ENCODE measurements at regions not wholly inside any gene's neighbourhood (a gene's known extent, or its start where the extent isn't known, plus 50 kb on each side); places are given as distances from the start of the nearest gene placed in this dataset.
A peak's percentile ranks its signal among the peaks of the same experiment; 100 is the strongest.

GRCh38 chr4:27472364-27472763, 611.7 kb downstream of the STIM2 start:
- H3K4me3 ChIP-seq (ENCODE audit: low read depth, low read length): no peak overlapping the region
- DNase-seq (ENCODE audit: low read depth): no peak
- no peak for TF ChIP-seq CTCF (IDR thresholded peaks at IDR 0.05; ENCODE audit: insufficient read depth, low read length)

- TF ChIP-seq CTCF (IDR thresholded peaks at IDR 0.05; ENCODE audit: insufficient read depth, low read length): no peak
- DNase-seq (ENCODE audit: low read depth): no peak
- H3K4me3 ChIP-seq (ENCODE audit: low read depth, low read length): no peak overlapping the region
Measured at GRCh38 chr4:27474691-27475090, 614.0 kb downstream of the STIM2 start.

GRCh38 chr4:27484216-27484615, 623.6 kb downstream of the STIM2 start:
- DNase-seq (ENCODE audit: low read depth): no peak
- H3K4me3 ChIP-seq (ENCODE audit: low read depth, low read length): no peak overlapping the region
- TF ChIP-seq CTCF (IDR thresholded peaks at IDR 0.05; ENCODE audit: insufficient read depth, low read length): no peak

- no peak for DNase-seq (ENCODE audit: low read depth)
- no peak for TF ChIP-seq CTCF (IDR thresholded peaks at IDR 0.05; ENCODE audit: insufficient read depth, low read length)
Measured at GRCh38 chr4:27490315-27490714, 629.7 kb downstream of the STIM2 start.

GRCh38 chr4:27490766-27491165, 630.1 kb downstream of the STIM2 start:
- no peak for TF ChIP-seq CTCF (IDR thresholded peaks at IDR 0.05; ENCODE audit: insufficient read depth, low read length)
- no peak overlapping the region for H3K4me3 ChIP-seq (ENCODE audit: low read depth, low read length)
- no peak for DNase-seq (ENCODE audit: low read depth)

More at GRCh38 chr4:27490315-27490714, 629.7 kb downstream of the STIM2 start:
- H3K4me3 ChIP-seq (ENCODE audit: low read depth, low read length): no peak overlapping the region

- no peak for TF ChIP-seq CTCF (IDR thresholded peaks at IDR 0.05; ENCODE audit: insufficient read depth, low read length)
- no peak overlapping the region for H3K4me3 ChIP-seq (ENCODE audit: low read depth, low read length)
- no peak for DNase-seq (ENCODE audit: low read depth)
Measured at GRCh38 chr4:27506401-27506800, 645.8 kb downstream of the STIM2 start.

- DNase-seq (ENCODE audit: low read depth): peak; percentile 5
Measured at GRCh38 chr4:27514711-27515110, 654.1 kb downstream of the STIM2 start.

More at GRCh38 chr4:27514711-27515110, 654.1 kb downstream of the STIM2 start:
- H3K4me3 ChIP-seq (ENCODE audit: low read depth, low read length): no peak overlapping the region
- TF ChIP-seq CTCF (IDR thresholded peaks at IDR 0.05; ENCODE audit: insufficient read depth, low read length): no peak

Measured in fibroblast of the aortic adventitia (primary cell).